C4-2B (cell line): ENCODE measurements at regions not wholly inside any gene's neighbourhood (a gene's known extent, or its start where the extent isn't known, plus 50 kb on each side); places are given as distances from the start of the nearest gene placed in this dataset.
A peak's percentile ranks its signal among the peaks of the same experiment; 100 is the strongest.

Experiments used
- H3K27ac ChIP-seq: fragments of 450-650 bp; 2 replicates; pipeline ENCODE4 v1.5.1; 2017
- ZFX ChIP-seq: fragments of 450-650 bp; IDR thresholded peaks from 2 replicates; pipeline ENCODE4 v1.6.1; 2017
- TF ChIP-seq, protein P1 (sequence below): fragments of 450-650 bp; conservative IDR thresholded peaks from 2 replicates; pipeline ENCODE4 v1.5.1; 2017; ENCODE audit warnings: mild to moderate bottlenecking

GRCh38 chr20:40481743-40482458 is 207.1 kb downstream of the MAFB start:
- TF ChIP-seq ZFX, result no peak
- TF ChIP-seq, protein P1, sequence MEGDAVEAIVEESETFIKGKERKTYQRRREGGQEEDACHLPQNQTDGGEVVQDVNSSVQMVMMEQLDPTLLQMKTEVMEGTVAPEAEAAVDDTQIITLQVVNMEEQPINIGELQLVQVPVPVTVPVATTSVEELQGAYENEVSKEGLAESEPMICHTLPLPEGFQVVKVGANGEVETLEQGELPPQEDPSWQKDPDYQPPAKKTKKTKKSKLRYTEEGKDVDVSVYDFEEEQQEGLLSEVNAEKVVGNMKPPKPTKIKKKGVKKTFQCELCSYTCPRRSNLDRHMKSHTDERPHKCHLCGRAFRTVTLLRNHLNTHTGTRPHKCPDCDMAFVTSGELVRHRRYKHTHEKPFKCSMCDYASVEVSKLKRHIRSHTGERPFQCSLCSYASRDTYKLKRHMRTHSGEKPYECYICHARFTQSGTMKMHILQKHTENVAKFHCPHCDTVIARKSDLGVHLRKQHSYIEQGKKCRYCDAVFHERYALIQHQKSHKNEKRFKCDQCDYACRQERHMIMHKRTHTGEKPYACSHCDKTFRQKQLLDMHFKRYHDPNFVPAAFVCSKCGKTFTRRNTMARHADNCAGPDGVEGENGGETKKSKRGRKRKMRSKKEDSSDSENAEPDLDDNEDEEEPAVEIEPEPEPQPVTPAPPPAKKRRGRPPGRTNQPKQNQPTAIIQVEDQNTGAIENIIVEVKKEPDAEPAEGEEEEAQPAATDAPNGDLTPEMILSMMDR, result no peak
- no peak overlapping the region for H3K27ac ChIP-seq

DNA sequence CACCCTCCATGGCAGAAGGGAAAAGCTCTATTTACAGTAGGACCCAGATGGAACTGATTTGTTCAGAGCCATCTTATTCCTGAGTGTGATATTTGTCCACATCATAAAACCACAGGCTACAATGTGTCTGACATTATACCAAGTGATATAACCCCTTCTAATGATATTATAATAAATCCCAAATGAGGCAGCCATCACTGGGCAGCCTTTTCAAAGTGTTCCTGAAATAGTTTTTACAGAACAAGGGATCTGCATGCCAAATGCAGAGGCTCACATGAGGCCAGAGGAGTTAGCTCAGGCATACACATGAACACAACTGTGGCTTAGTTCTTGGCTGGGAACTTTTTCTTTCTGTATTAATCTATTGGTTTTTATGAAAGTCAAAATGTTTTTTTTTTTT is 207.7 kb downstream of the MAFB start:
- no peak for TF ChIP-seq ZFX
- TF ChIP-seq, protein P1, result no peak
- H3K27ac ChIP-seq, result no peak overlapping the region

DNA sequence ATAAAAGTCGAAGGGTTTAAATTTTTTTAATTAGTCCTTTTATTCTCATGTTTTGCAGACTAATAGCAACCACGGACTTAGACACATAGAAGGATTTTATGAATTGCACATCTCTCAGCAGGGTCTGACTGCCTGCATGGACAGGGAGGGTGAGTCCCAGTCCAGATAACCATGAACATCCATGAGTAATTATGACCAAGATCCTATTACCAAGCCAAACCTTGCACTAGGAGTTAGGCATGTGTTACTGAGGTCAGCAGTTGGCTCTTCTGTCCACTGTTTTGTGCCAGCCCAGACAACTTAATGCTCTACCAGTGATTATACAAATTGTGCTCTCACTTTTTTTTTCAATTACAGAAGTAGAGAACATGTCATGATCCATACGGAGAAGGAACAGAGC is 211.2 kb downstream of the MAFB start:
- TF ChIP-seq, protein P1, result no peak
- TF ChIP-seq ZFX, result no peak
- H3K27ac ChIP-seq, result no peak overlapping the region

- H3K27ac ChIP-seq, result no peak overlapping the region
- TF ChIP-seq, protein P1, result no peak
- TF ChIP-seq ZFX, result no peak
Observed at GRCh38 chr20:40476461-40476860, 212.6 kb downstream of the MAFB start.

- TF ChIP-seq, protein P1, result no peak
- no peak for TF ChIP-seq ZFX
- H3K27ac ChIP-seq, result peak overlapping the region; percentile 73
Observed at GRCh38 chr20:40472905-40473304, 216.1 kb downstream of the MAFB start.

- peak overlapping the region; percentile 98 for H3K27ac ChIP-seq
- TF ChIP-seq ZFX, result no peak
- TF ChIP-seq, protein P1, result peak; percentile 28
Observed at GRCh38 chr20:40471261-40471629, 217.8 kb downstream of the MAFB start.

- no peak for TF ChIP-seq ZFX
- TF ChIP-seq, protein P1, result no peak
Observed at GRCh38 chr20:40470445-40471260, 218.4 kb downstream of the MAFB start.

More at GRCh38 chr20:40470445-40471260, 218.4 kb downstream of the MAFB start:
- peak overlapping the region; percentile 98 for H3K27ac ChIP-seq
